Neuronal stem cell (in vitro differentiated cells): ENCODE measurements at regions not wholly inside any gene's neighbourhood (a gene's known extent, or its start where the extent isn't known, plus 50 kb on each side); places are given as distances from the start of the nearest gene placed in this dataset. TPM values are rescaled to one million over a fixed set of nuclear protein-coding genes. Genes with fewer than 3 reads are reported as not detected.
A peak's percentile ranks its signal among the peaks of the same experiment; 100 is the strongest.

Experiments used
- DNase-seq: peaks from one replicate; pipeline ENCODE4 v3.0.0-alpha.2; 2013; ENCODE audit warnings: low spot score
- H2AFZ ChIP-seq: one replicate; pipeline ENCODE4 v1.6.1; 2013; ENCODE audit warnings: mild to moderate bottlenecking, low read length, inconsistent platforms
- H2AK5ac ChIP-seq: 2 replicates; pipeline ENCODE4 v1.6.1; 2013; ENCODE audit warnings: low read depth, mild to moderate bottlenecking, inconsistent platforms, low read length, moderate library complexity, mixed read lengths
- H2BK120ac ChIP-seq: 2 replicates; pipeline ENCODE4 v1.6.1; 2013; ENCODE audit warnings: low read depth, mild to moderate bottlenecking, inconsistent platforms, low read length, moderate library complexity, mixed read lengths
- H2BK12ac ChIP-seq: one replicate; pipeline ENCODE4 v1.6.1; 2013; ENCODE audit warnings: low read length, inconsistent platforms
- H2BK15ac ChIP-seq: 2 replicates; pipeline ENCODE4 v1.6.1; 2013; ENCODE audit warnings: mild to moderate bottlenecking, low read length, inconsistent platforms, mixed read lengths
- H2BK5ac ChIP-seq: one replicate; pipeline ENCODE4 v1.6.1; 2013; ENCODE audit warnings: inconsistent platforms, mild to moderate bottlenecking, low read length, moderate library complexity
- H3K14ac ChIP-seq: one replicate; pipeline ENCODE4 v1.6.1; 2013; ENCODE audit warnings: low read length, inconsistent platforms
- H3K18ac ChIP-seq: 2 replicates; pipeline ENCODE4 v1.6.1; 2013; ENCODE audit warnings: low read length, inconsistent platforms
- H3K23ac ChIP-seq: 2 replicates; pipeline ENCODE4 v1.6.1; 2013; ENCODE audit warnings: low read depth, mild to moderate bottlenecking, mixed read lengths, low read length, inconsistent platforms; ENCODE audit not compliant: poor library complexity
- H3K27ac ChIP-seq: replicated peaks from 3 replicates; pipeline ENCODE4 v1.5.1; 2013; ENCODE audit warnings: low read length, inconsistent platforms
- H3K27me3 ChIP-seq, 3 experiments: 2 replicates each; pipeline ENCODE4 v1.6.1; 2013; ENCODE audit warnings: low read length in 3 of 3, mild to moderate bottlenecking in 2 of 3, inconsistent platforms in 1 of 3, low read depth in 1 of 3, mixed read lengths in 1 of 3, moderate library complexity in 1 of 3; ENCODE audit not compliant: control insufficient read depth in 3 of 3, insufficient read depth in 3 of 3
- H3K36me3 ChIP-seq, 2 donors: replicated peaks in 1 of 2; 2 replicates each; pipeline ENCODE4 v1.6.1; 2013; ENCODE audit warnings: low read length in 2 of 2; ENCODE audit not compliant: control insufficient read depth in 2 of 2, insufficient read depth in 2 of 2
- H3K4ac ChIP-seq: 2 replicates; pipeline ENCODE4 v1.6.1; 2013; ENCODE audit warnings: inconsistent platforms, mild to moderate bottlenecking, low read length, moderate library complexity
- H3K4me1 ChIP-seq, 2 donors: 1 replicate in 1 of 2; 2 replicates in 1 of 2; pipeline ENCODE4 v1.6.1; 2013; ENCODE audit warnings: low read length in 2 of 2, low read depth in 1 of 2; ENCODE audit not compliant: control insufficient read depth in 2 of 2, insufficient read depth in 1 of 2
- H3K4me2 ChIP-seq: one replicate; pipeline ENCODE4 v1.6.1; 2013; ENCODE audit warnings: mild to moderate bottlenecking, low read length, inconsistent platforms; ENCODE audit not compliant: insufficient read depth, poor library complexity, severe bottlenecking
- H3K4me3 ChIP-seq, 2 donors: 2 replicates each; pipeline ENCODE4 v1.5.1; 2013; ENCODE audit warnings: low read length in 2 of 2, mild to moderate bottlenecking in 2 of 2, inconsistent platforms in 1 of 2, moderate library complexity in 1 of 2
- H3K79me1 ChIP-seq: one replicate; pipeline ENCODE4 v1.6.1; 2013; ENCODE audit warnings: low read depth, mild to moderate bottlenecking, inconsistent platforms, low read length, moderate library complexity
- H3K9ac ChIP-seq: one replicate; pipeline ENCODE4 v1.6.1; 2013; ENCODE audit warnings: mild to moderate bottlenecking, low read depth, low read length, inconsistent platforms; ENCODE audit not compliant: poor library complexity
- H3K9me3 ChIP-seq, 2 donors: replicated peaks in 1 of 2; 2 replicates each; pipeline versions ENCODE3 to v1.6.1; 2013; ENCODE audit warnings: low read length in 2 of 2, mild to moderate bottlenecking in 2 of 2, inconsistent platforms in 1 of 2, low read depth in 1 of 2, mixed read lengths in 1 of 2, moderate library complexity in 1 of 2; ENCODE audit not compliant: control insufficient read depth in 2 of 2, insufficient read depth in 1 of 2
- H4K8ac ChIP-seq: one replicate; pipeline ENCODE4 v1.6.1; 2013; ENCODE audit warnings: low read depth, mild to moderate bottlenecking, inconsistent platforms, low read length, moderate library complexity
- H4K91ac ChIP-seq: one replicate; pipeline ENCODE4 v1.6.1; 2013; ENCODE audit warnings: low read length, low read depth, mild to moderate bottlenecking, inconsistent platforms; ENCODE audit not compliant: poor library complexity
- WGBS, 2 donors: extraction: QIAGEN DNeasy Blood & Tissue Kit; methylation state at CpG; one replicate each; pipeline ENCODE4 v1.1.7; 2013; ENCODE audit warnings: missing lambda C conversion rate in 2 of 2, mixed read lengths in 1 of 2; ENCODE audit not compliant: insufficient read length in 2 of 2, insufficient replicate concordance in 1 of 2; ENCODE audit errors: extremely low coverage in 2 of 2; 5-methylcytosine and 5-hydroxymethylcytosine counted together
- small RNA-seq: library from polyadenylated mRNA; stranded (forward); fragments of <200 nt; extraction: miRNeasy Mini kit (QIAGEN cat#:217004); gene quantifications from one replicate; pipeline ENCODE3, GENCODE V24; 2013; ENCODE audit not compliant: insufficient read depth

DNA sequence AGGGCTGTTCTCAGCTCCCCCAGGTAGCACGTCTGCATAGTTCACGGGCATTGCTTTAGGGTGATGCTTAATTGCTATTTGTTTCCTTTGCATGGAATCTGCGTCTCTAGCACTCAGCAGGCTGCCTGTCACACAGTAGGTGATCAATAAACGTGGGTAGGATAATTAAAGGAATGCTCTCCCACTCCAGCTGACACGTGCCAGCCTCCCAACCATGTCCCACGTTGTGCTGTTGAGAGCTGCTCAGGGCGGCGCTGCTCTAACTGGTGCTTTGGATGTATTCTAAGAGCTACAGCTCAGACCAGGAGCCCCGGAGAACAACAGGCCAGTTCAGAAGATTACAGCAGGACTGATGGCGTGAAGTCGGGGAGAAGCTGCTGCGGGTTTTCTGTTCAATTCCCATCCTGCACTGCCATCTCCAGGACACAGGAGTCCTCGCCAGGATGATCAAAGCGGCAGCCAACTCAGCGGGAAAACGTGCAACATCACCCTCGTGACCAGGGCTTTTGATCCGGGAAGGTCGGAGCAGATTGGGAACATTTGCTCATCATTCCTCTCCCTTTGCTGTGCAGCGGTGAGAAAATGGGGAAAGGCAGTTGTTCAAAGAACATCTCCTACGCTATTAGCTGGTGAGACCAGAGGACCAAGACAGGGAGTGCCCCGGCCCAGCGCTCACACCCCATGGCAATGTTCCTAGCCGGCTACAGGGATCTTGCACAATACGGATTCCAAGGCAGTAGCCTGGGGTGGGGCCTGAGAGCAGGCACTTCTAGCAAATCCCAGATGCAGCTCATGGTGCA lies 50.5 kb upstream of the FOXK1 start:
- DNase-seq: peak; percentile 65
- H3K14ac ChIP-seq: no peak overlapping the region
- peak overlapping the region; percentile 70 for H3K18ac ChIP-seq
- peak overlapping the region; percentile 85 for H2AFZ ChIP-seq
- no peak overlapping the region for H3K27ac ChIP-seq
- H4K91ac ChIP-seq: no peak overlapping the region
- no peak overlapping the region for H2BK5ac ChIP-seq
- WGBS, 2 donors: no CpG with 5 or more reads among the region's 25 CpGs
- no peak overlapping the region for H2BK12ac ChIP-seq
- peak overlapping the region; percentile 27 for H2BK15ac ChIP-seq
- H2AK5ac ChIP-seq: no peak overlapping the region
- H2BK120ac ChIP-seq: no peak overlapping the region
- H3K9ac ChIP-seq: no peak overlapping the region
- peaks cover 0 to 2% of the 10 kb centered on the region in 2 donors for H3K4me1 ChIP-seq
- peak overlapping the region in 1 of 2 donors; percentile 36 for H3K4me3 ChIP-seq
- no peaks in the 10 kb centered on the region for H3K36me3 ChIP-seq
- H3K23ac ChIP-seq: no peak overlapping the region
- H3K4me2 ChIP-seq: peak overlapping the region; percentile 46
- no peak overlapping the region for H3K4ac ChIP-seq
- no peak overlapping the region for H4K8ac ChIP-seq
- peaks cover 0 to 2% of the 10 kb centered on the region in 2 donors for H3K9me3 ChIP-seq
- H3K27me3 ChIP-seq: no peaks in the 10 kb centered on the region
- H3K79me1 ChIP-seq: no peaks in the 10 kb centered on the region

Small RNAs in the stretch of these regions (small RNA-seq; reads per million reads assigned to genes)
- gene CYP3A54P: not detected
